ENCODE measurements at regions not wholly inside any gene's neighbourhood (a gene's known extent, or its start where the extent isn't known, plus 50 kb on each side); places are given as distances from the start of the nearest gene placed in this dataset.

DNA sequence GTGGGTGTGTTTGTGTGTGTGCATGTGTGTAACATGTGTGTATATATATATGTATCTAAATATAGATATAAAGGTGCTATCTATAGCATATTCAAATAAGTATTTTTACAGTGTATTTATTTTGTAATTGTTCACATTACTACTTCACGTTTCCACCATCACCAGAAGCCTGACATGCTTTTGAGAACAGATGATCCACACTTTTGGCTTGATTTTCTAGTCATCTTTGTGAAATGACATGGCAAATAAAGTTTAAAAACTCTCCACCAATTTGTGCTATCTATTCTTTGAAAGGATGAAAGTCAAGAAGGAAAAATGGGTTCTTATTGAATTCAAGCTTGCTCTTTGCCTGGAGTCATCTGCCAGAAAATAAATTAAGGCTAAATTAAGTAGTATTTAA lies 294.0 kb upstream of the AKR1E2 start:
- intact Hi-C loops (cut with DNase I) = loop anchor here in 1 of 10 donors (10.0 kb wide), 1 partner anchor 93 kb away; no protein-coding TSS in a partner anchor
- Histone ChIP-seq H3K4me3 (no peak overlapping the region), H3K4me1 (peaks cover 0 to 9% (median 2%) of the 10 kb centered on the region in 9 donors), H3K27me3 (no peaks in the 10 kb centered on the region), H3K9me3 (peaks cover 0 to 10% (median under 1%) of the 10 kb centered on the region in 11 donors), H3K27ac (peak overlapping the region in 1 of 10 donors; percentile 67), H3K36me3 (no peaks in the 10 kb centered on the region)
- ATAC-seq = no peak
- 77 to 92% methylated on average over 1 of the region's 1 CpG for WGBS, 2 donors
- no peak for DNase-seq
- TF ChIP-seq, protein P1, sequence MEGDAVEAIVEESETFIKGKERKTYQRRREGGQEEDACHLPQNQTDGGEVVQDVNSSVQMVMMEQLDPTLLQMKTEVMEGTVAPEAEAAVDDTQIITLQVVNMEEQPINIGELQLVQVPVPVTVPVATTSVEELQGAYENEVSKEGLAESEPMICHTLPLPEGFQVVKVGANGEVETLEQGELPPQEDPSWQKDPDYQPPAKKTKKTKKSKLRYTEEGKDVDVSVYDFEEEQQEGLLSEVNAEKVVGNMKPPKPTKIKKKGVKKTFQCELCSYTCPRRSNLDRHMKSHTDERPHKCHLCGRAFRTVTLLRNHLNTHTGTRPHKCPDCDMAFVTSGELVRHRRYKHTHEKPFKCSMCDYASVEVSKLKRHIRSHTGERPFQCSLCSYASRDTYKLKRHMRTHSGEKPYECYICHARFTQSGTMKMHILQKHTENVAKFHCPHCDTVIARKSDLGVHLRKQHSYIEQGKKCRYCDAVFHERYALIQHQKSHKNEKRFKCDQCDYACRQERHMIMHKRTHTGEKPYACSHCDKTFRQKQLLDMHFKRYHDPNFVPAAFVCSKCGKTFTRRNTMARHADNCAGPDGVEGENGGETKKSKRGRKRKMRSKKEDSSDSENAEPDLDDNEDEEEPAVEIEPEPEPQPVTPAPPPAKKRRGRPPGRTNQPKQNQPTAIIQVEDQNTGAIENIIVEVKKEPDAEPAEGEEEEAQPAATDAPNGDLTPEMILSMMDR (IDR thresholded peaks at IDR 0.05) = no peak

DNA sequence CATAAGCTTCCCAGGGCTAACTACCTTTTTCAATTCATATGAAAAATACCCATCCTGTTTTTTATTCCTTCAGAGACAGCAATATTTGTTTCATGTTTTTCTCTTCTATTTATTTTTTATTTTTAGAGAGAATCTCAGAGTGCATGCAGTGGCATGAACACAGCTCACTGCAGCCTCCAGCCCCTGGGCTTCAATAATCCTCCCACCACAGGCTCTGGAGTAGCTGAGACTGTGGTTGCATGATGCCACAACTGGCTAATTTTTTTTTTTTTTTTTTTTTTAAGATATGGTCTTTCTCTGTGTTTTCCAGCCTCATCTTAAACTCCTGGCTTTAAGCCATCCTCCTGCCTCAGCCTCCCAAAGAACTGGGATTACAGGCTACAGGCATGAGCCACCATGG lies 296.7 kb upstream of the AKR1E2 start:
- H3K36me3 ChIP-seq = no peaks in the 10 kb centered on the region
- intact Hi-C loops (cut with DNase I) = loop anchor here in 1 of 10 donors (5.0 kb wide), 1 partner anchor 93 kb away; no protein-coding TSS in a partner anchor
- H3K27ac ChIP-seq = no peak overlapping the region
- DNase-seq (no peak), ATAC-seq (no peak)
- no peaks in the 10 kb centered on the region for H3K27me3 ChIP-seq
- no peak overlapping the region for H3K4me3 ChIP-seq
- H3K4me1 ChIP-seq = peaks cover 0 to 28% (median 5%) of the 10 kb centered on the region in 9 donors
- TF ChIP-seq, protein P1 (IDR thresholded peaks at IDR 0.05) = no peak
- H3K9me3 ChIP-seq = no peaks in the 10 kb centered on the region

DNA sequence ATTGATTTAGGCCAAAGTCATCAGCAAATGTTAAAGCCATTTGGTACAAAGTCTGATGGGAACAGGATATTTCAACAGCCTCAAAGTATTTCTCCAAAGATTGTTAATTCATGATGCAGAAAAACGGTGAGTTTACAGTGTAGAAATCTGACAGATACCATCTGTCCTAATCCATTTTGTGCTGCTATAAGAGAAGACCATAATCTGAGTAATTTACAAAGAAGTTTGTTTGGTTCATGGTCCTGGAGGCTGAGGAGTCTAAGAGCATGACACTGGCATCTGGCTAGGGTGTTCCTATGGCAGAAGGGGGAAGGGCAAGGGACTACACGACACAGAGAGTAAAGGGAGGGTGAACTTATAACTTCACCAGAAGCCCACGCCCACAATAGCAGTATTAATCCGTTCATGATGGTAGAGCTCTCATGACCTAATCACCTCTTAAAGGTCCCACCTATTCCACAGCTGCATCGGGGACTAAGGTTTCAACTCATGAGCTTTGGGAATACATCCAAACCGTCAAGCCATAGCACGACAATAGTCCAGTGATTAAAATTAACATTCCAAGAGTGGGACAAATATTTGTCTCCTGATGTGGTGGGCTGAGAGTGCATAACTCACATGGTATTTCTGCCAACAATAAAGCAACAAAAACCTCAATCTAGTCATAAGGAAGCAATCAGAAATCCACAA lies 298.6 kb upstream of the AKR1E2 start:
- Histone ChIP-seq H3K9me3 (no peaks in the 10 kb centered on the region), H3K27me3 (no peaks in the 10 kb centered on the region), H3K4me3 (no peak overlapping the region), H3K27ac (peak overlapping the region in 1 of 10 donors; percentile 38), H3K4me1 (peaks cover 0 to 28% (median 4%) of the 10 kb centered on the region in 9 donors), H3K36me3 (no peaks in the 10 kb centered on the region)
- 58 to 66% methylated on average over 7 of the region's 7 CpGs for WGBS, 2 donors
- DNase-seq = no peak
- TF ChIP-seq, protein P1 (IDR thresholded peaks at IDR 0.05) = no peak
- ATAC-seq = no peak
- intact Hi-C loops (cut with DNase I) = loop anchor here in 1 of 10 donors (5.0 kb wide), 1 partner anchor 95 kb away; no protein-coding TSS in a partner anchor

DNA sequence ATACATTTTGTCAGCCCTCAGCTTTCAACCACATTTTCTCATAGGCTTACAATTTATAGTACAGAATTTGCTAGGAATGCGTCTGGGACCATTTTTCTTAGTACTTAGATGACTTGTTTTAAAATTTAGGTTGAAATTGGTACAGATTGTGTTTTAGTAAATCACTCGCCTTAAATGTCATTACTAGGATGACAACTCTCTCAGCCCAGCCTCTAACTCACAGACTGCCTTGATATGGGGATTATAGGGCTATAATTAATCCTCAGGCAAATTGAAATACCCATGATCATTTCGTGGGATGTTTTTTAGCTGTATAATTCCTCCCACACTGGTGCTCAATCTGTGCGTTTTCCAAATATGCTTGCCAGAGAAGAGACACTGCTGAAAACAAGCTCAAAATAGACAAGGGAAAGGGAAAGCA lies 299.7 kb upstream of the AKR1E2 start:
- no peak for DNase-seq
- H3K4me1 ChIP-seq = peaks cover 0 to 28% (median 4%) of the 10 kb centered on the region in 9 donors
- intact Hi-C loops (cut with DNase I) = loop anchor here in 1 of 10 donors (5.0 kb wide), 1 partner anchor 96 kb away; no protein-coding TSS in a partner anchor
- no peaks in the 10 kb centered on the region for H3K36me3 ChIP-seq
- H3K27ac ChIP-seq = peak overlapping the region in 3 of 10 donors; percentile 31 to 40 (median 38)
- no peak overlapping the region for H3K4me3 ChIP-seq
- H3K9me3 ChIP-seq = no peaks in the 10 kb centered on the region
- TF ChIP-seq, protein P1 (IDR thresholded peaks at IDR 0.05) = no peak
- whole genome bisulfite sequencing, 2 donors = 63 to 68% methylated on average over 4 of the region's 4 CpGs
- H3K27me3 ChIP-seq = no peaks in the 10 kb centered on the region
- no peak for ATAC-seq
